ENCODE measurements at regions not wholly inside any gene's neighbourhood (a gene's known extent, or its start where the extent isn't known, plus 50 kb on each side); places are given as distances from the start of the nearest gene placed in this dataset.
"Not testable (repeated sequence)": the region's sequence is repeated elsewhere in the genome, so short reads cannot be mapped to it uniquely, and the experiment has no call there.

GRCh38 chr18:68427951-68428401 lies 286.9 kb downstream of the TMX3 start:
- DNase-seq: peak; percentile 7

GRCh38 chr18:68426731-68427315 lies 288.1 kb downstream of the TMX3 start:
- no peak for DNase-seq

- DNase-seq: no peak
Measured at GRCh38 chr18:68418881-68419280, 296.0 kb downstream of the TMX3 start.

- no peak for DNase-seq
Measured at GRCh38 chr18:68418226-68418868, 296.6 kb downstream of the TMX3 start.

GRCh38 chr18:68417826-68418225 lies 297.1 kb downstream of the TMX3 start:
- no peak for DNase-seq

GRCh38 chr18:68417166-68417799 lies 297.6 kb downstream of the TMX3 start:
- no peak for DNase-seq

- DNase-seq: no peak
Measured at GRCh38 chr18:68414407-68414806, 300.5 kb downstream of the TMX3 start.

GRCh38 chr18:68409576-68409975 lies 305.3 kb downstream of the TMX3 start:
- no peak for DNase-seq

GRCh38 chr18:68406761-68407160 lies 308.1 kb downstream of the TMX3 start:
- no peak for DNase-seq

GRCh38 chr18:68402784-68403183 lies 312.1 kb downstream of the TMX3 start:
- no peak for DNase-seq

- DNase-seq: no peak
Measured at GRCh38 chr18:68400889-68401288, 314.0 kb downstream of the TMX3 start.

- no peak for DNase-seq
Measured at GRCh38 chr18:68399721-68400120, 315.2 kb downstream of the TMX3 start.

GRCh38 chr18:68397241-68398035 lies 317.5 kb downstream of the TMX3 start:
- DNase-seq: no peak

GRCh38 chr18:68394705-68395104 lies 320.2 kb downstream of the TMX3 start:
- DNase-seq: no peak

- DNase-seq: no peak
Measured at GRCh38 chr18:68391801-68392200, 323.1 kb downstream of the TMX3 start.

- DNase-seq: no peak
Measured at GRCh38 chr18:68387246-68387645, 327.7 kb downstream of the TMX3 start.

- DNase-seq: not testable (repeated sequence)
Measured at GRCh38 chr18:68383979-68384378, 330.9 kb downstream of the TMX3 start.

GRCh38 chr18:68376926-68377325 lies 338.0 kb downstream of the TMX3 start:
- no peak for DNase-seq

GRCh38 chr18:68362907-68363306 lies 352.0 kb downstream of the TMX3 start:
- DNase-seq: no peak

- DNase-seq: no peak
Measured at GRCh38 chr18:68355637-68356036, 359.3 kb downstream of the TMX3 start.

- no peak for DNase-seq
Measured at GRCh38 chr18:68354176-68354575, 360.7 kb downstream of the TMX3 start.

- no peak for DNase-seq
Measured at GRCh38 chr18:68342039-68342659, 372.8 kb downstream of the TMX3 start.

- DNase-seq: no peak
Measured at GRCh38 chr18:68340606-68341005, 374.3 kb downstream of the TMX3 start.

Measured in NCI-H510A (cell line).